HG03045 (cell line): ENCODE measurements at regions not wholly inside any gene's neighbourhood (a gene's known extent, or its start where the extent isn't known, plus 50 kb on each side); places are given as distances from the start of the nearest gene placed in this dataset.

ENCODE experiments used
- ATAC-seq: cut with Tn5 transposase; IDR thresholded peaks from one replicate; pipeline ENCODE4 v1.9.1; 2021; ENCODE audit warnings: mild to moderate bottlenecking, moderate library complexity; ENCODE audit not compliant: unreplicated experiment

GRCh38 chr18:24771300-24771699 is 310.9 kb downstream of the HRH4 start:
- no peak for ATAC-seq

GRCh38 chr18:24773101-24773500 is 312.7 kb downstream of the HRH4 start:
- ATAC-seq = no peak

- ATAC-seq = no peak
Measured at GRCh38 chr18:24776019-24776418, 315.6 kb downstream of the HRH4 start.

GRCh38 chr18:24778810-24779418 is 318.5 kb downstream of the HRH4 start:
- no peak for ATAC-seq

DNA sequence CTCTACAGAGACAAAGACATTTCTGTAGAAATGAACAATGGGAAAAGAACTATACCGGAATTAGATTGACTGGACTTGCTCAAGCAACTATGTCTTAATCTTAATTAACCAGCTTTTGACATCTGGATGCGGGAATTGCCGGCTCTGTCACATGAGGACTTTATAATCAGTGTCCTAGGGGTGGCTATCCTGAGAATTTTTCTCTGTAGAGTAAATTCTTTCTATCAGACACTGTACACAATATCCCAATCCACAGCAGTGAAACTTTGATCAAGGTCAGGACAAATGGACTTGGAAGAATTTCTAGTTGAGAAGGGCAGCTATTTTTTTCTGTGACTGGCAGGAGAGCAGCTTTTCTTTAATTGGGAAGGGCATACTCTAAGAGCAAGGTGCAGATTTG is 322.1 kb downstream of the HRH4 start:
- ATAC-seq = no peak

DNA sequence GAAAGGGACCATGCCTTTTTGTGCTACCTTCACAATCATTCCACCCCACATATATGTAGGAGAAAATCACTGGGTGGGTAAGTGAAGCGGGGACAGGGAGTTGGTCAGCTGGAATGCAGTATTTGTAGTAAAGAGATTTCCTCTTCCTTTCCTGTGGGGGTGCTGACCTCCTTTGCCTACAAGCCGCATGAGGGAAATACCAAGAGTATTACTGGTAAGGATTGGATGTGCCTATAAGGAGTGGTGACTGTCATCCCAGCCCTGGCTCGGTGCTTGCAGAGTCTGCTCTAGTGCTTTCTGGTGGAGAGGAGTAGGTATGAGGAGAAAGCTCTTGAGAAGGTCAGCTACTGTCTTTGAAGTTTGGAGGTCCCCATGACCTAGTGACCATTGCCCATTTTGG is 324.6 kb downstream of the HRH4 start:
- no peak for ATAC-seq

GRCh38 chr18:24786027-24786426 is 325.6 kb downstream of the HRH4 start:
- ATAC-seq = no peak

GRCh38 chr18:24790347-24790746 is 329.9 kb downstream of the HRH4 start:
- ATAC-seq = no peak

- ATAC-seq = no peak
Measured at GRCh38 chr18:24791751-24792545, 331.5 kb downstream of the HRH4 start.

DNA sequence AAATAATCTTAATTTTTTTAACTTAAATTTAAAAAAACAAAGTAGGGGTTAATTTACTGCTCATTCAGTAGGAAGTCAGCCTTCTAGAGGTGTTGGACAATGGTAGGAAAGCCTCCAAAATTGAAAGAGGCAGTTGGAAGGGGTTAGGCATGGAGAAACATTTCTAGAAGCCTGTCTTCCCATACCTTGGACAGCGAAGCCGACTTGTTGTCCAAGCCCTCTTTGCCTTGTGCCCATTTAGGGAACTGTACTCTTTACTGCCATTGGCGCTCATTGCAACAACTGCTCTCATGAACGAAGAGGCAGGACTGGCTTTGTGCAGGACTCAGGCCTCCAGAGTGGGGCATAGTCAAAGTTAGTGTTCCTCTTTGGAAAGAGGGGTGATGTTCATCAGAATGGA is 333.3 kb downstream of the HRH4 start:
- ATAC-seq = no peak

GRCh38 chr18:24795129-24795528 is 334.7 kb downstream of the HRH4 start:
- ATAC-seq = no peak

DNA sequence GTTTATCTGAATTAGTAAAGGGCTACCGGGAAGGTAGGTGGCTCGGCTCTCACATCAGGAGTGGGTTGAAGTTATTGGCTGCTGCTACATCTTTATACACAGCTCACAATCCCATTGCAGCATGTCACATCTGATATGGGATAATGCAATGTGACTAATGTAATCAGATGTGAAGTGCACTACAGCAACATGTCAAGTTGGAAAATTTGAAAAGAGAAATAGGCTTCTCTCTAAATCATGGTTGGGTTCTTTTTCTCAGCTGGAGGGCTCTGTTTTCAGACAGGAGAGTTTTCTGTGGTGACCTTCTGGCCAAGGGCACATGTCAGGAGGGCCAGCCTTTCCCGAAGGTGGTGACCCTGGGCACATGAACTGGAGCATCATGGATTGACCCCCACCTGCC is 337.5 kb downstream of the HRH4 start:
- ATAC-seq = no peak

GRCh38 chr18:24799176-24799575 is 338.7 kb downstream of the HRH4 start:
- ATAC-seq = no peak

GRCh38 chr18:24799720-24800119 is 339.3 kb downstream of the HRH4 start:
- no peak for ATAC-seq

GRCh38 chr18:24801001-24801400 is 340.6 kb downstream of the HRH4 start:
- no peak for ATAC-seq

DNA sequence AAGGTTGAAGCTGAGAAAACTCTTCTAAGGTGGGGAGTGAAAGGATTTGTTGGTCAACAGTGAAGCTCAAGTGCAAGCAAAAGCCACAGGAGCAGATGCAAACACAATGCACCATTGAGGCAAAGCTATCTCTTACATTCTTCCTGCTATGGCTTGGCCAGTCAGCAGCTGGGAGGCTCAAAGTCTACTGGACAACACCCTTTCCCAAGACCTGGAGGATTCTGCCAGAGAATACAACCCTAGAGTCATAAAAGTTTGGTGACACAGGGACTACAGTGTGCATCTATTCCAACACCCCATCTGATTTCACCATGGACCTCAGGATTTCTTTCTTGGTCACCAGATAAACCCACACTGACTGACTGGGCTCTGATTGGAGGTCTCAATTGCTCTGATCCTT is 342.0 kb downstream of the HRH4 start:
- no peak for ATAC-seq

GRCh38 chr18:24805156-24805555 is 344.7 kb downstream of the HRH4 start:
- ATAC-seq = no peak

- no peak for ATAC-seq
Measured at GRCh38 chr18:24809173-24809950, 348.9 kb downstream of the HRH4 start.

- no peak for ATAC-seq
Measured at GRCh38 chr18:24810561-24811305, 350.3 kb downstream of the HRH4 start.

- ATAC-seq = no peak
Measured at GRCh38 chr18:24811950-24812681, 351.7 kb downstream of the HRH4 start.

- no peak for ATAC-seq
Measured at GRCh38 chr18:24814521-24814920, 354.1 kb downstream of the HRH4 start.
